ENCODE measurements at regions not wholly inside any gene's neighbourhood (a gene's known extent, or its start where the extent isn't known, plus 50 kb on each side); places are given as distances from the start of the nearest gene placed in this dataset.

DNA sequence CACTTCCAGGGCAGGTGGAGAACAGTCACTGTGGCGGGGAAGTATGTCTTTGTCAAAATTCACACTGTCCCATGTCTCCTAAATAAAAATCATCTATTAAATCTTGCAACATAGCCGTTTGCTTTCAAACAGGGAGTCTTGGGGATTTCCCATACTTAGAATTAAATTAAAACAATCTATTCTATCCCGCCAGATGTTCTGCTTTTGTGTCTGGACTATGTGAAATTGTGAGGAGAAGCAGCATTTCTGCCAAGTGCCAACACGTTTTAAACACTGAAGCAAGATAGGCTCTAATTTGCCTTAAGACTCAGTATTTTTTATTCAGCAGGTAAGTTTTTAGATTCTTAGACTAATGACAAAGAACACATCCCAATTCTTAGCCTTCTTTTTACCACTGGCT, 73.7 kb downstream of the SPATA31C2 start:
- H2AFZ ChIP-seq (ENCODE audit: low read depth, low read length), result no peak overlapping the region
- no peaks in the 10 kb centered on the region for H3K36me3 ChIP-seq (ENCODE audit: control insufficient read depth in 2 of 2, extremely low read depth in 1 of 2, insufficient read depth in 2 of 2, low read length in 2 of 2)
- DNase-seq (ENCODE audit: low read depth, low spot score), result no peak
- ChIA-PET CTCF (no interaction called here), POLR2A (no interaction called here)
- intact Hi-C loops (cut with micrococcal nuclease), result no loop called here
- dilution Hi-C loops (cut with MboI; ENCODE audit: extremely low pct_ligation_motif_present, low sequenced_read_pairs), result no loop called here
- no peak overlapping the region for H3K9ac ChIP-seq (replicated peaks; ENCODE audit: extremely low read depth, insufficient read depth, low read length)
- H3K79me2 ChIP-seq (ENCODE audit: control insufficient read depth, insufficient read depth, low read length), result no peaks in the 10 kb centered on the region
- H4K20me1 ChIP-seq (replicated peaks; ENCODE audit: control insufficient read depth, extremely low read depth, insufficient read depth, low read length), result no peaks in the 10 kb centered on the region
- no peak overlapping the region for H3K27ac ChIP-seq (ENCODE audit: insufficient read depth, low read depth, low read length)
- no TSS peak for BruUV-seq (replicated peaks)
- H3K9me1 ChIP-seq (replicated peaks; ENCODE audit: control insufficient read depth, extremely low read depth, insufficient read depth, low read length), result no peaks in the 10 kb centered on the region
- TF ChIP-seq CTCF (IDR thresholded peaks at IDR 0.05; ENCODE audit: extremely low read depth in 1 of 2, insufficient read depth in 1 of 2, low read depth in 1 of 2, low read length in 2 of 2), result no peak
- no peak for TF ChIP-seq GATA2 (IDR thresholded peaks at IDR 0.05; ENCODE audit: insufficient read depth, insufficient read length, low read depth, low read length)
- TF ChIP-seq POLR2AphosphoS5 (IDR thresholded peaks at IDR 0.05; ENCODE audit: insufficient read depth, low read depth, low read length), result no peak
- TF ChIP-seq POLR2A (IDR thresholded peaks at IDR 0.05; ENCODE audit: low read depth, low read length), result no peak
- TF ChIP-seq MYC (IDR thresholded peaks at IDR 0.05; ENCODE audit: low read depth, low read length), result no peak
- TF ChIP-seq EZH2 (IDR thresholded peaks at IDR 0.05; ENCODE audit: borderline replicate concordance, low read depth, low read length, severe bottlenecking), result no peak
- no peak for TF ChIP-seq MAX (IDR thresholded peaks at IDR 0.05; ENCODE audit: insufficient read depth, insufficient read length)
- TF ChIP-seq FOS (IDR thresholded peaks at IDR 0.05; ENCODE audit: borderline replicate concordance, insufficient read depth, low read length), result no peak
- TF ChIP-seq JUN (IDR thresholded peaks at IDR 0.05; ENCODE audit: borderline replicate concordance, insufficient read depth, insufficient read length, low read depth), result no peak
- no peaks in the 10 kb centered on the region for H3K27me3 ChIP-seq (ENCODE audit: control insufficient read depth in 2 of 2, insufficient read depth in 2 of 2, low read length in 2 of 2)
- H3K4me3 ChIP-seq (replicated peaks in 1 of 3; ENCODE audit: insufficient read depth in 1 of 3, low read depth in 1 of 3, low read length in 3 of 3), result no peak overlapping the region
- no peak overlapping the region for H3K4me2 ChIP-seq (ENCODE audit: insufficient read depth, low read length)
- no peaks in the 10 kb centered on the region for H3K4me1 ChIP-seq (ENCODE audit: control insufficient read depth, extremely low read depth, insufficient read depth, low read length)
- no peak for FAIRE-seq
- H3K9me3 ChIP-seq (replicated peaks; ENCODE audit: control insufficient read depth, insufficient read depth, low read length), result no peaks in the 10 kb centered on the region

All from endothelial cell of umbilical vein (primary cell).